ENCODE measurements at regions not wholly inside any gene's neighbourhood (a gene's known extent, or its start where the extent isn't known, plus 50 kb on each side); places are given as distances from the start of the nearest gene placed in this dataset.

DNA sequence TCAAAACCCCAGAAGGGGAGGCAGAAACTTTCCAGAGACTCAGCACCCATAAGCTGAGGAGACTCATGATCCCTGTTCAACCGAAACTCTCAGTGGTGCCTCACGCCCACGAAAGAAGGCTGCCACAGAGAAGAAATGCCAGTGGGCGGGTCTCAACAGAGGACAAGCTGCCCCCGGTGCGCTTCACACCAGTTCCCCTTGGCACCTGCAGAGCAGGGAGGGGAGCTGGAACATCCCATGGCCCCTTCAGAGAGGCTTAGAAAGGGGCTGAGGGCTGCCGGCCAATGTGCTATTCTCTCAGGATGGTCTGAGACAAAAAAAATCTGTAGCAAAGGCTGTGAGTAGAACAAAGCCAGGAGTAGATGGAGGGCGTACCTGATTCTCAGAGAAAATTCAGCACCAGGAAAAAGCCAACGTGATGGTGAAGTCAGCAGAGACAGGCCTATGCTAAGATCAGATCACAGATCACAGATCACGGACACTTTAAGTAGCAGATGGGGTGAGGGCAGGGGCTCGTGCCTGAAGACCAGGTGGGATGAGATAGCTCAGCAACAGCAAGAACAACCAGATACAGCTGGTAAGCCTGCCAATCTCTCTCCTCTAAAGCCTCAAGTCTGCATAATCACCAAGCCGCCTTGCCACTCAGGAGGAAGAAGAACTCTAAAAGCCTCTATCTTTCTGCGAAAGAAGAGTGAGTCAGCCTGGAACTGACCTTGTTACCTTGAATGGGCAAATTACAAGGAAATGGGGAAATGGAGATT lies 206.4 kb upstream of the GRIP1 start:
- Histone ChIP-seq H3K4me1 (ENCODE audit: control insufficient read depth in 2 of 2, insufficient read depth in 2 of 2, low read length in 2 of 2) (no peaks in the 10 kb centered on the region), H3K4me3 (ENCODE audit: low read length in 2 of 2) (no peak overlapping the region), H3K27ac (ENCODE audit: low read depth in 1 of 2, low read length in 1 of 2) (no peak overlapping the region), H3K27me3 (ENCODE audit: control insufficient read depth in 2 of 2, insufficient read depth in 1 of 2, low read length in 1 of 2) (no peaks in the 10 kb centered on the region), H3K9me3 (ENCODE audit: control insufficient read depth in 2 of 2, insufficient read depth in 1 of 2, low read length in 1 of 2) (no peaks in the 10 kb centered on the region), H3K36me3 (ENCODE audit: control insufficient read depth in 2 of 2, insufficient read depth in 2 of 2, low read length in 1 of 2) (no peaks in the 10 kb centered on the region)
- DNase-seq (ENCODE audit: low read depth in 6 of 9, low spot score in 9 of 9): no peak
- WGBS: 94% methylated on average over 13 of the region's 13 CpGs

DNA sequence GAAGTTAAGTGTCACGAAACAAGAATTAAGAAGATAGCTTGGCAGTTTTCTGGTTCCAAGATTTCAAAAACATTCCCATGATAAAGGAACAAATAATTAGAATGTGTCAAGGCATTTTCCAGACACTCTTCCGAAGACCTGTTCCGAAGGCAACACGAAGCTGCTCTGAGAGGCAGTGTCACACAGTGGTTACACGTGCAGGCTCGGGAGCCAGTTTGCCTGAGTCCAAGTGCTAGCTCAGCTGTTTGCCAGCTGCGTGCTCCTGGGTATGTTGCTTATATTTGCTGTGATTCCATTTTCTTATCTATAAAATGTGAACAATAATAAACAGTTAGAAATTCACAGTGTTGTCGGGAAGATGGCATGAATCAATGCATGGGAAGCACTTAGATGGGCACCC lies 217.9 kb upstream of the GRIP1 start:
- no peak overlapping the region for H3K27ac ChIP-seq (ENCODE audit: low read depth in 1 of 2, low read length in 1 of 2)
- 77% methylated on average over 8 of the region's 8 CpGs for WGBS

GRCh38 chr12:66898700-66899469 lies 220.0 kb upstream of the GRIP1 start:
- H3K4me3 ChIP-seq (ENCODE audit: low read length in 2 of 2): no peak overlapping the region
- no peak overlapping the region for H3K27ac ChIP-seq (ENCODE audit: low read depth in 1 of 2, low read length in 1 of 2)
- 96% methylated on average over 3 of the region's 3 CpGs for WGBS
- no peaks in the 10 kb centered on the region for H3K4me1 ChIP-seq (ENCODE audit: control insufficient read depth in 2 of 2, insufficient read depth in 2 of 2, low read length in 2 of 2)
- no peak for DNase-seq (ENCODE audit: low read depth in 6 of 9, low spot score in 9 of 9)
- no peaks in the 10 kb centered on the region for H3K36me3 ChIP-seq (ENCODE audit: control insufficient read depth in 2 of 2, insufficient read depth in 2 of 2, low read length in 1 of 2)
- no peaks in the 10 kb centered on the region for H3K27me3 ChIP-seq (ENCODE audit: control insufficient read depth in 2 of 2, insufficient read depth in 1 of 2, low read length in 1 of 2)
- H3K9me3 ChIP-seq (ENCODE audit: control insufficient read depth in 2 of 2, insufficient read depth in 1 of 2, low read length in 1 of 2): no peaks in the 10 kb centered on the region

More for the DNA sequence above, 217.9 kb upstream of the GRIP1 start:
- no peak for DNase-seq (ENCODE audit: low read depth in 6 of 9, low spot score in 9 of 9)
- no peaks in the 10 kb centered on the region for H3K4me1 ChIP-seq (ENCODE audit: control insufficient read depth in 2 of 2, insufficient read depth in 2 of 2, low read length in 2 of 2)
- H3K27me3 ChIP-seq (ENCODE audit: control insufficient read depth in 2 of 2, insufficient read depth in 1 of 2, low read length in 1 of 2): no peaks in the 10 kb centered on the region
- H3K4me3 ChIP-seq (ENCODE audit: low read length in 2 of 2): no peak overlapping the region
- no peaks in the 10 kb centered on the region for H3K9me3 ChIP-seq (ENCODE audit: control insufficient read depth in 2 of 2, insufficient read depth in 1 of 2, low read length in 1 of 2)
- no peaks in the 10 kb centered on the region for H3K36me3 ChIP-seq (ENCODE audit: control insufficient read depth in 2 of 2, insufficient read depth in 2 of 2, low read length in 1 of 2)

- no peaks in the 10 kb centered on the region for H3K4me1 ChIP-seq (ENCODE audit: control insufficient read depth in 2 of 2, insufficient read depth in 2 of 2, low read length in 2 of 2)
- peak overlapping the region in 1 of 2 donors; percentile 15 for H3K27ac ChIP-seq (ENCODE audit: low read depth in 1 of 2, low read length in 1 of 2)
Measured at GRCh38 chr12:66899588-66899987, 220.7 kb upstream of the GRIP1 start.

GRCh38 chr12:66900616-66901015 lies 221.7 kb upstream of the GRIP1 start:
- Histone ChIP-seq H3K27me3 (ENCODE audit: control insufficient read depth in 2 of 2, insufficient read depth in 1 of 2, low read length in 1 of 2) (no peaks in the 10 kb centered on the region), H3K36me3 (ENCODE audit: control insufficient read depth in 2 of 2, insufficient read depth in 2 of 2, low read length in 1 of 2) (no peaks in the 10 kb centered on the region), H3K4me3 (ENCODE audit: low read length in 2 of 2) (no peak overlapping the region), H3K27ac (ENCODE audit: low read depth in 1 of 2, low read length in 1 of 2) (no peak overlapping the region), H3K4me1 (ENCODE audit: control insufficient read depth in 2 of 2, insufficient read depth in 2 of 2, low read length in 2 of 2) (no peaks in the 10 kb centered on the region), H3K9me3 (ENCODE audit: control insufficient read depth in 2 of 2, insufficient read depth in 1 of 2, low read length in 1 of 2) (no peaks in the 10 kb centered on the region)
- no peak for DNase-seq (ENCODE audit: low read depth in 6 of 9, low spot score in 9 of 9)
- 93% methylated on average over 2 of the region's 2 CpGs for WGBS

More at GRCh38 chr12:66899588-66899987, 220.7 kb upstream of the GRIP1 start:
- no peaks in the 10 kb centered on the region for H3K9me3 ChIP-seq (ENCODE audit: control insufficient read depth in 2 of 2, insufficient read depth in 1 of 2, low read length in 1 of 2)
- no peak overlapping the region for H3K4me3 ChIP-seq (ENCODE audit: low read length in 2 of 2)
- DNase-seq (ENCODE audit: low read depth in 6 of 9, low spot score in 9 of 9): no peak
- H3K36me3 ChIP-seq (ENCODE audit: control insufficient read depth in 2 of 2, insufficient read depth in 2 of 2, low read length in 1 of 2): no peaks in the 10 kb centered on the region
- no peaks in the 10 kb centered on the region for H3K27me3 ChIP-seq (ENCODE audit: control insufficient read depth in 2 of 2, insufficient read depth in 1 of 2, low read length in 1 of 2)

DNA sequence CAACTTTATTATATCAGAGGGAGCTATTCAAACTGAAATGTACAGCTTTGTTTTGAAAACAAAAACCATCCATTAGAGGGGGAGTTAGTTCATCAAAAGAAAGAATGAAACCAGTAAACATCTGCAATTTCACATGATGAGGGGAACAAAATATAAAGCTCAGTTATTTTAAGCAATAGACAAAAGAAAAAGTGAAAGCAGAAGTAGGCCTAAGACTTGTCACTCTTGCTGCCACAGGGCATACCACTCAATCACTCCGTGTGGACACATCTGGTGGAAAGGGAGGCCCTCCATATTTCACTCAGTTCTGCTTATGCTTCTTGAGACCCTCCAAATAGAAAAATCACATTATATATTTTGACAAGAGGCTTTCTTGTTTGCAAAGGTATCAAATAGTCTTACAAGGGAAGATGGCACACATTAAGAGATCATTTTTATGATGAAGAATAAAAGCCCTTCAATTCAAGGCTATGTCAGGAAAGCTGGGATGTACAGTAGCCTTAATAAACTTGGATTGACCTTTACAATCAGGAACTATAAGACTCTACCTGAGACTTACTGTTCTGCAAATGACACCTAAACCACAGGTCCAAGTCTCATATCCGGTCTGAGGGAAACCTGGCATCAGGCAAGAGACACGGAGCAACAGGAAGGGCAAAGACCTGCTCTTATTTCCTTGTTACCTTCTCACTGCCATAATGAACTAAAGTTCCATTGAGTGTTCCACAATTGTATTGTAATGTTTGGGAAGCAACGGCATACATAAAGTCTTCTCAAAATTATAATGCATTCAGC lies 222.5 kb upstream of the GRIP1 start:
- Histone ChIP-seq H3K4me3 (ENCODE audit: low read length in 2 of 2) (no peak overlapping the region), H3K4me1 (ENCODE audit: control insufficient read depth in 2 of 2, insufficient read depth in 2 of 2, low read length in 2 of 2) (no peaks in the 10 kb centered on the region), H3K27me3 (ENCODE audit: control insufficient read depth in 2 of 2, insufficient read depth in 1 of 2, low read length in 1 of 2) (no peaks in the 10 kb centered on the region), H3K27ac (ENCODE audit: low read depth in 1 of 2, low read length in 1 of 2) (no peak overlapping the region), H3K36me3 (ENCODE audit: control insufficient read depth in 2 of 2, insufficient read depth in 2 of 2, low read length in 1 of 2) (no peaks in the 10 kb centered on the region), H3K9me3 (ENCODE audit: control insufficient read depth in 2 of 2, insufficient read depth in 1 of 2, low read length in 1 of 2) (no peaks in the 10 kb centered on the region)
- WGBS: 53% methylated on average over 4 of the region's 4 CpGs
- DNase-seq (ENCODE audit: low read depth in 6 of 9, low spot score in 9 of 9): peak in 2 of 9 donors; percentile 7 to 18

DNA sequence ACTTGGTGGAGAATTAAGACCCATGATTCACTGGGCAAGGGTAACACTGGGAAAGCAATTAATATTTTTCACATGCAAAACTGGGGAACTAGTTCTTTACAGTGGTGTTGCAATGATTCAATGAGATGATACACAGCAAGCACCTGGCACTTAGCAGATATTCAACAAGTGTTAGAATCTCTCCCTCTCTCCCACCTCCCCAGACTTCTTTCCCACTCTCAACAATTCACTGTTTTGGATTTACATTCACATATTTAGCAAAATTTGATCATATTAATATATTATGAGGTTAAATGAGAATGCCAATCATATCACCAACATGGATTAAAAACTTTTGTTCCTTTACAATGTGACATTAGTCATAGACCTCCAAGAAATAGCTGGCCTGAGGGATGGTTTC lies 223.1 kb upstream of the GRIP1 start:
- H3K9me3 ChIP-seq (ENCODE audit: control insufficient read depth in 2 of 2, insufficient read depth in 1 of 2, low read length in 1 of 2): no peaks in the 10 kb centered on the region
- DNase-seq (ENCODE audit: low read depth in 6 of 9, low spot score in 9 of 9): no peak
- no peak overlapping the region for H3K4me3 ChIP-seq (ENCODE audit: low read length in 2 of 2)

GRCh38 chr12:66903782-66904396 lies 225.0 kb upstream of the GRIP1 start:
- DNase-seq (ENCODE audit: low read depth in 6 of 9, low spot score in 9 of 9): peak in 1 of 9 donors; percentile 26
- H3K4me1 ChIP-seq (ENCODE audit: control insufficient read depth in 2 of 2, insufficient read depth in 2 of 2, low read length in 2 of 2): no peaks in the 10 kb centered on the region
- no peaks in the 10 kb centered on the region for H3K9me3 ChIP-seq (ENCODE audit: control insufficient read depth in 2 of 2, insufficient read depth in 1 of 2, low read length in 1 of 2)
- no peak overlapping the region for H3K27ac ChIP-seq (ENCODE audit: low read depth in 1 of 2, low read length in 1 of 2)
- no peaks in the 10 kb centered on the region for H3K27me3 ChIP-seq (ENCODE audit: control insufficient read depth in 2 of 2, insufficient read depth in 1 of 2, low read length in 1 of 2)
- H3K36me3 ChIP-seq (ENCODE audit: control insufficient read depth in 2 of 2, insufficient read depth in 2 of 2, low read length in 1 of 2): no peaks in the 10 kb centered on the region
- H3K4me3 ChIP-seq (ENCODE audit: low read length in 2 of 2): no peak overlapping the region
- 16% methylated on average over 1 of the region's 1 CpG for WGBS

More for the DNA sequence above, 223.1 kb upstream of the GRIP1 start:
- Histone ChIP-seq H3K36me3 (ENCODE audit: control insufficient read depth in 2 of 2, insufficient read depth in 2 of 2, low read length in 1 of 2) (no peaks in the 10 kb centered on the region), H3K4me1 (ENCODE audit: control insufficient read depth in 2 of 2, insufficient read depth in 2 of 2, low read length in 2 of 2) (no peaks in the 10 kb centered on the region), H3K27ac (ENCODE audit: low read depth in 1 of 2, low read length in 1 of 2) (no peak overlapping the region), H3K27me3 (ENCODE audit: control insufficient read depth in 2 of 2, insufficient read depth in 1 of 2, low read length in 1 of 2) (no peaks in the 10 kb centered on the region)

Measured in thymus (tissue), 11 donors.